HEK293 (cell line): ENCODE measurements at regions not wholly inside any gene's neighbourhood (a gene's known extent, or its start where the extent isn't known, plus 50 kb on each side); places are given as distances from the start of the nearest gene placed in this dataset.

Source experiments
- CTCF ChIA-PET: fragments of 350-600 bp; formaldehyde crosslinking; extraction: SDS; loops from one replicate; lab custom pipeline; 2021; ENCODE audit warnings: antibody characterized with exemption; lab: Yijun Ruan, JAX
- POLR2A ChIA-PET: fragments of 300-600 bp; formaldehyde crosslinking; extraction: SDS; loops from one replicate; lab custom pipeline; 2020; ENCODE audit warnings: antibody characterized with exemption, inconsistent platforms; lab: Yijun Ruan, JAX
- H3K27ac ChIP-seq: fragments of 200-500 bp; sonication (Bioruptor generic); 2 replicates; pipeline ENCODE4 v1.5.1; 2014; ENCODE audit warnings: low read depth, low read length, control low read depth, inconsistent platforms; ENCODE audit errors: extremely low read depth
- H3K36me3 ChIP-seq, 2 experiments: fragments of 200-500 bp in 1 of 2; sonication (Bioruptor generic) in 1 of 2; 1 replicate in 1 of 2; 2 replicates in 1 of 2; pipeline ENCODE4 v1.5.1; 2014 to 2017; ENCODE audit warnings: inconsistent platforms in 2 of 2, low read length in 2 of 2; ENCODE audit not compliant: control insufficient read depth in 2 of 2, insufficient read depth in 1 of 2
- H3K4me1 ChIP-seq: fragments of 200-500 bp; sonication (Bioruptor generic); 2 replicates; pipeline ENCODE4 v1.5.1; 2014; ENCODE audit warnings: mild to moderate bottlenecking, low read length, inconsistent platforms; ENCODE audit not compliant: control insufficient read depth, insufficient read depth
- H3K4me3 ChIP-seq: 2 replicates; pipeline ENCODE4 v1.5.1; 2011; ENCODE audit warnings: low read depth, mild to moderate bottlenecking, control low read depth, low read length, moderate library complexity
- H3K9me3 ChIP-seq: fragments of 200-500 bp; sonication (Bioruptor generic); 2 replicates; pipeline ENCODE4 v1.5.1; 2014; ENCODE audit warnings: low read depth, low read length, inconsistent platforms; ENCODE audit not compliant: control insufficient read depth, insufficient read depth
- GLIS2 ChIP-seq: fragments of 450-650 bp; formaldehyde crosslinking; IDR thresholded peaks from 2 replicates; pipeline ENCODE4 v1.5.1; 2016; ENCODE audit warnings: missing biosample characterization, missing genetic modification characterization
- ZBTB1 ChIP-seq: fragments of 450-650 bp; formaldehyde crosslinking; IDR thresholded peaks from 2 replicates; pipeline ENCODE4 v1.5.1; 2016; ENCODE audit warnings: missing biosample characterization, missing genetic modification characterization
- ZEB2 ChIP-seq: fragments of 450-650 bp; formaldehyde crosslinking; IDR thresholded peaks from 2 replicates; pipeline ENCODE4 v1.5.1; 2016; ENCODE audit warnings: missing biosample characterization, missing genetic modification characterization
- ZFP3 ChIP-seq: fragments of 450-650 bp; formaldehyde crosslinking; IDR thresholded peaks from 2 replicates; pipeline ENCODE4 v1.5.1; 2016; ENCODE audit warnings: low read depth, missing biosample characterization, missing genetic modification characterization
- ZFP41 ChIP-seq: fragments of 450-650 bp; formaldehyde crosslinking; IDR thresholded peaks from 2 replicates; pipeline ENCODE4 v1.5.1; 2016; ENCODE audit warnings: missing biosample characterization, missing genetic modification characterization, borderline replicate concordance
- ZIC2 ChIP-seq: fragments of 450-650 bp; formaldehyde crosslinking; IDR thresholded peaks from 2 replicates; pipeline ENCODE4 v1.5.1; 2016; ENCODE audit warnings: missing biosample characterization, missing genetic modification characterization
- ZNF394 ChIP-seq: fragments of 450-650 bp; formaldehyde crosslinking; IDR thresholded peaks from 2 replicates; pipeline ENCODE4 v1.5.1; 2016; ENCODE audit warnings: missing biosample characterization, missing genetic modification characterization, mild to moderate bottlenecking, moderate library complexity, borderline replicate concordance
- ZNF404 ChIP-seq: fragments of 450-650 bp; formaldehyde crosslinking; IDR thresholded peaks from 2 replicates; pipeline ENCODE4 v1.5.1; 2017; ENCODE audit warnings: missing biosample characterization, missing genetic modification characterization
- ZNF701 ChIP-seq: fragments of 450-650 bp; formaldehyde crosslinking; IDR thresholded peaks from 2 replicates; pipeline ENCODE4 v1.5.1; 2016; ENCODE audit warnings: missing biosample characterization, missing genetic modification characterization
- ZNF830 ChIP-seq: fragments of 450-650 bp; IDR thresholded peaks from 2 replicates; pipeline ENCODE4 v1.5.0; 2018; ENCODE audit warnings: missing biosample characterization, missing genetic modification characterization, low read depth, mild to moderate bottlenecking, moderate library complexity
- TF ChIP-seq, protein P1 (sequence below): fragments of 450-650 bp; formaldehyde crosslinking; IDR thresholded peaks from 2 replicates; pipeline ENCODE4 v1.5.1; 2016; ENCODE audit warnings: missing biosample characterization, missing genetic modification characterization
- TF ChIP-seq, protein P2 (sequence below): fragments of 450-650 bp; formaldehyde crosslinking; optimal IDR thresholded peaks from 2 replicates; pipeline ENCODE3; 2016; ENCODE audit warnings: missing biosample characterization, mild to moderate bottlenecking, missing genetic modification characterization
- TF ChIP-seq, protein P3 (sequence below): fragments of 450-650 bp; formaldehyde crosslinking; IDR thresholded peaks from 2 replicates; pipeline ENCODE4 v1.5.1; 2016; ENCODE audit warnings: missing biosample characterization, missing genetic modification characterization
- TF ChIP-seq, protein P4 (sequence below): fragments of 450-650 bp; formaldehyde crosslinking; IDR thresholded peaks from 2 replicates; pipeline ENCODE4 v1.5.1; 2016; ENCODE audit warnings: missing biosample characterization, missing genetic modification characterization, borderline replicate concordance
- TF ChIP-seq, protein P5 (sequence below): fragments of 450-650 bp; formaldehyde crosslinking; IDR thresholded peaks from 2 replicates; pipeline ENCODE4 v1.5.1; 2016; ENCODE audit warnings: missing biosample characterization, missing genetic modification characterization
- TF ChIP-seq, protein P6 (sequence below): fragments of 450-650 bp; formaldehyde crosslinking; IDR thresholded peaks from 2 replicates; pipeline ENCODE4 v1.5.1; 2016; ENCODE audit warnings: missing biosample characterization, missing genetic modification characterization
- TF ChIP-seq, protein P7 (sequence below): fragments of 450-650 bp; formaldehyde crosslinking; IDR thresholded peaks from 2 replicates; pipeline ENCODE4 v1.5.1; 2017; ENCODE audit warnings: missing biosample characterization, missing genetic modification characterization

DNA sequence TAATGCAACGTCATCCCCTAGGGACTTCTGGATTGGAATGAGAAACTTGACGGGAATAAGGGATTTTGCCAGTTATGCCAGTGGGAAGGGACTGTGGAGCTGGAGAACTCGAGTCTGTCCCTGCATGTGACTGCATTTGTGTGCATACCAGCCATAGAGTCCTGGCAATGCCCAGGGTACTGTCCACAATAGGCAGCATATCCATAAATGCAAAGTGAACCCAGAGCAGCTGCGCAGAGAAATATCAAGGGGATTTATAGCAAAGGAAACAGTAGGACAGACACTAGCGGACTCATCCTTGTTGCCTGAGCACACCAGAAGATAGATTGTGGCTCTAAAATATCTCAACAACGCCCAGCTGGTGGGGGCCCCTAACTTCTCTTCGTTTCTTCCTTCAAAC lies 247.1 kb upstream of the SRRM4 start (continued):
- TF ChIP-seq, protein P1, sequence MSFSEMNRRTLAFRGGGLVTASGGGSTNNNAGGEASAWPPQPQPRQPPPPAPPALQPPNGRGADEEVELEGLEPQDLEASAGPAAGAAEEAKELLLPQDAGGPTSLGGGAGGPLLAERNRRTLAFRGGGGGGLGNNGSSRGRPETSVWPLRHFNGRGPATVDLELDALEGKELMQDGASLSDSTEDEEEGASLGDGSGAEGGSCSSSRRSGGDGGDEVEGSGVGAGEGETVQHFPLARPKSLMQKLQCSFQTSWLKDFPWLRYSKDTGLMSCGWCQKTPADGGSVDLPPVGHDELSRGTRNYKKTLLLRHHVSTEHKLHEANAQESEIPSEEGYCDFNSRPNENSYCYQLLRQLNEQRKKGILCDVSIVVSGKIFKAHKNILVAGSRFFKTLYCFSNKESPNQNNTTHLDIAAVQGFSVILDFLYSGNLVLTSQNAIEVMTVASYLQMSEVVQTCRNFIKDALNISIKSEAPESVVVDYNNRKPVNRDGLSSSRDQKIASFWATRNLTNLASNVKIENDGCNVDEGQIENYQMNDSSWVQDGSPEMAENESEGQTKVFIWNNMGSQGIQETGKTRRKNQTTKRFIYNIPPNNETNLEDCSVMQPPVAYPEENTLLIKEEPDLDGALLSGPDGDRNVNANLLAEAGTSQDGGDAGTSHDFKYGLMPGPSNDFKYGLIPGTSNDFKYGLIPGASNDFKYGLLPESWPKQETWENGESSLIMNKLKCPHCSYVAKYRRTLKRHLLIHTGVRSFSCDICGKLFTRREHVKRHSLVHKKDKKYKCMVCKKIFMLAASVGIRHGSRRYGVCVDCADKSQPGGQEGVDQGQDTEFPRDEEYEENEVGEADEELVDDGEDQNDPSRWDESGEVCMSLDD (tag by site-specific recombination), result no peak
- TF ChIP-seq ZNF830 (no peak), ZBTB1 (tag by site-specific recombination) (no peak), ZEB2 (tag by site-specific recombination) (no peak), ZNF404 (tag by site-specific recombination) (no peak), ZIC2 (tag by site-specific recombination) (no peak), ZNF701 (no peak), ZFP3 (tag by site-specific recombination) (no peak)
- TF ChIP-seq, protein P2, sequence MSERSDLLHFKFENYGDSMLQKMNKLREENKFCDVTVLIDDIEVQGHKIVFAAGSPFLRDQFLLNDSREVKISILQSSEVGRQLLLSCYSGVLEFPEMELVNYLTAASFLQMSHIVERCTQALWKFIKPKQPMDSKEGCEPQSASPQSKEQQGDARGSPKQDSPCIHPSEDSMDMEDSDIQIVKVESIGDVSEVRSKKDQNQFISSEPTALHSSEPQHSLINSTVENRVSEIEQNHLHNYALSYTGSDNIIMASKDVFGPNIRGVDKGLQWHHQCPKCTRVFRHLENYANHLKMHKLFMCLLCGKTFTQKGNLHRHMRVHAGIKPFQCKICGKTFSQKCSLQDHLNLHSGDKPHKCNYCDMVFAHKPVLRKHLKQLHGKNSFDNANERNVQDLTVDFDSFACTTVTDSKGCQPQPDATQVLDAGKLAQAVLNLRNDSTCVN (tag by site-specific recombination), result no peak
- TF ChIP-seq, all 188 proteins: peak for 0

DNA sequence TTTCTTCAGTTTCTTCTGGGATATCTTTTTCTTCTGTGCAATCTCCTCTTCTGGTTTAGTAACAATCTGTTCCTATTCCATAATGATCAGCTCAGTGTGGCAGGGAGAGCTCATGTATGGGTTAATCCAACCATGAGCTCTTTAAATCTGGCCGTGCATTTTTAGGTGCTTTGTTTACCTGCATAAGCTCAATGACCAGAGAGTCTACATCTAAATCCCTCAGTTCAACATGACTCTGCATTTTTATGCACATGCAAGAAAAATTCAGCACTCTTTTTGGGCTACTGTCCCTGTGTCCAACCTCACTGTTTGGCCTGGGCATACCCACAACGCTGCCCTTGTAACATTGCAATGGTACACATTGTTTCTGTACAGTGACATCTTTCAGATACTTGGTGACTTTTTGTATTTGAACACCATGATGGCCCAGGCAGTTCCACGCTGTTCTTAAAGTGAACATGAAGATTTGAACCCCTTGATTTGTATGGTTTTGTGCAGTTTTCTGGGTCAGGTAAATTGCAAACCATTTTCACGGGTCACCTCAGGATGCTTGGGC lies 243.3 kb upstream of the SRRM4 start:
- no peaks in the 10 kb centered on the region for H3K4me1 ChIP-seq
- H3K4me3 ChIP-seq, result no peak overlapping the region
- TF ChIP-seq, protein P3, sequence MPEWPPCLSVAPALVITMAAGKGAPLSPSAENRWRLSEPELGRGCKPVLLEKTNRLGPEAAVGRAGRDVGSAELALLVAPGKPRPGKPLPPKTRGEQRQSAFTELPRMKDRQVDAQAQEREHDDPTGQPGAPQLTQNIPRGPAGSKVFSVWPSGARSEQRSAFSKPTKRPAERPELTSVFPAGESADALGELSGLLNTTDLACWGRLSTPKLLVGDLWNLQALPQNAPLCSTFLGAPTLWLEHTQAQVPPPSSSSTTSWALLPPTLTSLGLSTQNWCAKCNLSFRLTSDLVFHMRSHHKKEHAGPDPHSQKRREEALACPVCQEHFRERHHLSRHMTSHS, result no peak
- TF ChIP-seq ZFP41 (no peak), GLIS2 (tag by site-specific recombination) (no peak), ZIC2 (tag by site-specific recombination) (no peak), ZNF394 (tag by site-specific recombination) (no peak), ZNF701 (no peak)
- TF ChIP-seq, protein P4, sequence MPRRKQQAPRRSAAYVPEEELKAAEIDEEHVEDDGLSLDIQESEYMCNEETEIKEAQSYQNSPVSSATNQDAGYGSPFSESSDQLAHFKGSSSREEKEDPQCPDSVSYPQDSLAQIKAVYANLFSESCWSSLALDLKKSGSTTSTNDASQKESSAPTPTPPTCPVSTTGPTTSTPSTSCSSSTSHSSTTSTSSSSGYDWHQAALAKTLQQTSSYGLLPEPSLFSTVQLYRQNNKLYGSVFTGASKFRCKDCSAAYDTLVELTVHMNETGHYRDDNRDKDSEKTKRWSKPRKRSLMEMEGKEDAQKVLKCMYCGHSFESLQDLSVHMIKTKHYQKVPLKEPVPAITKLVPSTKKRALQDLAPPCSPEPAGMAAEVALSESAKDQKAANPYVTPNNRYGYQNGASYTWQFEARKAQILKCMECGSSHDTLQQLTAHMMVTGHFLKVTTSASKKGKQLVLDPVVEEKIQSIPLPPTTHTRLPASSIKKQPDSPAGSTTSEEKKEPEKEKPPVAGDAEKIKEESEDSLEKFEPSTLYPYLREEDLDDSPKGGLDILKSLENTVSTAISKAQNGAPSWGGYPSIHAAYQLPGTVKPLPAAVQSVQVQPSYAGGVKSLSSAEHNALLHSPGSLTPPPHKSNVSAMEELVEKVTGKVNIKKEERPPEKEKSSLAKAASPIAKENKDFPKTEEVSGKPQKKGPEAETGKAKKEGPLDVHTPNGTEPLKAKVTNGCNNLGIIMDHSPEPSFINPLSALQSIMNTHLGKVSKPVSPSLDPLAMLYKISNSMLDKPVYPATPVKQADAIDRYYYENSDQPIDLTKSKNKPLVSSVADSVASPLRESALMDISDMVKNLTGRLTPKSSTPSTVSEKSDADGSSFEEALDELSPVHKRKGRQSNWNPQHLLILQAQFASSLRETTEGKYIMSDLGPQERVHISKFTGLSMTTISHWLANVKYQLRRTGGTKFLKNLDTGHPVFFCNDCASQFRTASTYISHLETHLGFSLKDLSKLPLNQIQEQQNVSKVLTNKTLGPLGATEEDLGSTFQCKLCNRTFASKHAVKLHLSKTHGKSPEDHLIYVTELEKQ (tag by site-specific recombination), result no peak
- TF ChIP-seq, protein P5, sequence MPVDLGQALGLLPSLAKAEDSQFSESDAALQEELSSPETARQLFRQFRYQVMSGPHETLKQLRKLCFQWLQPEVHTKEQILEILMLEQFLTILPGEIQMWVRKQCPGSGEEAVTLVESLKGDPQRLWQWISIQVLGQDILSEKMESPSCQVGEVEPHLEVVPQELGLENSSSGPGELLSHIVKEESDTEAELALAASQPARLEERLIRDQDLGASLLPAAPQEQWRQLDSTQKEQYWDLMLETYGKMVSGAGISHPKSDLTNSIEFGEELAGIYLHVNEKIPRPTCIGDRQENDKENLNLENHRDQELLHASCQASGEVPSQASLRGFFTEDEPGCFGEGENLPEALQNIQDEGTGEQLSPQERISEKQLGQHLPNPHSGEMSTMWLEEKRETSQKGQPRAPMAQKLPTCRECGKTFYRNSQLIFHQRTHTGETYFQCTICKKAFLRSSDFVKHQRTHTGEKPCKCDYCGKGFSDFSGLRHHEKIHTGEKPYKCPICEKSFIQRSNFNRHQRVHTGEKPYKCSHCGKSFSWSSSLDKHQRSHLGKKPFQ (tag by site-specific recombination), result no peak
- TF ChIP-seq, protein P6, sequence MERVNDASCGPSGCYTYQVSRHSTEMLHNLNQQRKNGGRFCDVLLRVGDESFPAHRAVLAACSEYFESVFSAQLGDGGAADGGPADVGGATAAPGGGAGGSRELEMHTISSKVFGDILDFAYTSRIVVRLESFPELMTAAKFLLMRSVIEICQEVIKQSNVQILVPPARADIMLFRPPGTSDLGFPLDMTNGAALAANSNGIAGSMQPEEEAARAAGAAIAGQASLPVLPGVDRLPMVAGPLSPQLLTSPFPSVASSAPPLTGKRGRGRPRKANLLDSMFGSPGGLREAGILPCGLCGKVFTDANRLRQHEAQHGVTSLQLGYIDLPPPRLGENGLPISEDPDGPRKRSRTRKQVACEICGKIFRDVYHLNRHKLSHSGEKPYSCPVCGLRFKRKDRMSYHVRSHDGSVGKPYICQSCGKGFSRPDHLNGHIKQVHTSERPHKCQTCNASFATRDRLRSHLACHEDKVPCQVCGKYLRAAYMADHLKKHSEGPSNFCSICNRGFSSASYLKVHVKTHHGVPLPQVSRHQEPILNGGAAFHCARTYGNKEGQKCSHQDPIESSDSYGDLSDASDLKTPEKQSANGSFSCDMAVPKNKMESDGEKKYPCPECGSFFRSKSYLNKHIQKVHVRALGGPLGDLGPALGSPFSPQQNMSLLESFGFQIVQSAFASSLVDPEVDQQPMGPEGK (tag by site-specific recombination), result no peak
- TF ChIP-seq, protein P7, sequence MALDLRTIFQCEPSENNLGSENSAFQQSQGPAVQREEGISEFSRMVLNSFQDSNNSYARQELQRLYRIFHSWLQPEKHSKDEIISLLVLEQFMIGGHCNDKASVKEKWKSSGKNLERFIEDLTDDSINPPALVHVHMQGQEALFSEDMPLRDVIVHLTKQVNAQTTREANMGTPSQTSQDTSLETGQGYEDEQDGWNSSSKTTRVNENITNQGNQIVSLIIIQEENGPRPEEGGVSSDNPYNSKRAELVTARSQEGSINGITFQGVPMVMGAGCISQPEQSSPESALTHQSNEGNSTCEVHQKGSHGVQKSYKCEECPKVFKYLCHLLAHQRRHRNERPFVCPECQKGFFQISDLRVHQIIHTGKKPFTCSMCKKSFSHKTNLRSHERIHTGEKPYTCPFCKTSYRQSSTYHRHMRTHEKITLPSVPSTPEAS (tag by site-specific recombination), result no peak
- no peaks in the 10 kb centered on the region for H3K9me3 ChIP-seq
- H3K27ac ChIP-seq, result no peak overlapping the region
- POLR2A ChIA-PET, result no interaction called here
- no peaks in the 10 kb centered on the region for H3K36me3 ChIP-seq
- CTCF ChIA-PET, result no interaction called here
